ENCODE measurements at regions not wholly inside any gene's neighbourhood (a gene's known extent, or its start where the extent isn't known, plus 50 kb on each side); places are given as distances from the start of the nearest gene placed in this dataset.

GRCh38 chr15:39260791-39261190 lies 320.1 kb upstream of the THBS1 start:
- no peak for TF ChIP-seq CTCF (IDR thresholded peaks at IDR 0.05)
- no peak for TF ChIP-seq POLR2A (IDR thresholded peaks at IDR 0.05)
